CD14-positive monocyte (primary cell): ENCODE measurements at regions not wholly inside any gene's neighbourhood (a gene's known extent, or its start where the extent isn't known, plus 50 kb on each side); places are given as distances from the start of the nearest gene placed in this dataset.

ENCODE experiments used
- DNase-seq, 3 donors: peaks; one replicate each; pipeline ENCODE4 v3.0.0-alpha.2; 2011 to 2022
- H2AFZ ChIP-seq: 2 replicates; pipeline ENCODE4 v1.6.0; 2012; ENCODE audit warnings: mild to moderate bottlenecking, low read depth, low read length, inconsistent platforms; ENCODE audit not compliant: insufficient read depth, poor library complexity, severe bottlenecking
- H3K27ac ChIP-seq, 2 donors: 1 replicate in 1 of 2; 2 replicates in 1 of 2; pipeline ENCODE4 v1.5.1; 2012 to 2013; ENCODE audit warnings: low read length in 2 of 2, control low read depth in 1 of 2, inconsistent platforms in 1 of 2, low read depth in 1 of 2, mild to moderate bottlenecking in 1 of 2
- H3K27me3 ChIP-seq, 2 donors: one replicate each; pipeline versions ENCODE4 v1.6.0 to v1.6.1; 2011 to 2013; ENCODE audit warnings: low read length in 2 of 2; ENCODE audit not compliant: control insufficient read depth in 2 of 2, insufficient read depth in 2 of 2
- H3K36me3 ChIP-seq, 2 donors: replicated peaks in 1 of 2; 1 replicate in 1 of 2; 2 replicates in 1 of 2; pipeline versions ENCODE4 v1.5.1 to v1.6.1; 2012 to 2013; ENCODE audit warnings: low read length in 2 of 2, control low read depth in 1 of 2, inconsistent platforms in 1 of 2, mild to moderate bottlenecking in 1 of 2; ENCODE audit not compliant: insufficient read depth in 2 of 2, control insufficient read depth in 1 of 2
- H3K4me1 ChIP-seq, 2 donors: 1 replicate in 1 of 2; 2 replicates in 1 of 2; pipeline versions ENCODE4 v1.5.1 to v1.6.1; 2012 to 2013; ENCODE audit warnings: low read length in 2 of 2, control low read depth in 1 of 2, inconsistent platforms in 1 of 2, mild to moderate bottlenecking in 1 of 2, moderate library complexity in 1 of 2; ENCODE audit not compliant: insufficient read depth in 2 of 2, control insufficient read depth in 1 of 2
- H3K4me2 ChIP-seq: replicated peaks from 2 replicates; pipeline ENCODE3; 2012; ENCODE audit warnings: low read length, moderate library complexity, mild to moderate bottlenecking; ENCODE audit not compliant: poor library complexity, severe bottlenecking; ENCODE audit errors: extremely low read depth
- H3K4me3 ChIP-seq, 3 experiments: fragments of 200-600 bp in 1 of 3; sonication (generic) in 1 of 3; replicated peaks in 1 of 3; 1 replicate in 2 of 3; 2 replicates in 1 of 3; pipeline ENCODE4 v1.5.1; 2011 to 2013; ENCODE audit warnings: low read length in 3 of 3, mild to moderate bottlenecking in 3 of 3, control low read depth in 2 of 3, low read depth in 2 of 3, inconsistent platforms in 1 of 3, moderate library complexity in 1 of 3
- H3K79me2 ChIP-seq: 2 replicates; pipeline ENCODE4 v1.6.0; 2012; ENCODE audit warnings: mild to moderate bottlenecking, control low read depth, inconsistent platforms, low read length, moderate library complexity; ENCODE audit not compliant: insufficient read depth
- H3K9ac ChIP-seq: 2 replicates; pipeline ENCODE4 v1.6.0; 2017; ENCODE audit warnings: low read length, mild to moderate bottlenecking; ENCODE audit not compliant: insufficient read depth, poor library complexity, severe bottlenecking
- H3K9me3 ChIP-seq, 2 donors: replicated peaks in 1 of 2; 1 replicate in 1 of 2; 2 replicates in 1 of 2; pipeline versions ENCODE4 v1.5.1 to v1.6.1; 2012 to 2013; ENCODE audit warnings: low read length in 2 of 2, control low read depth in 1 of 2; ENCODE audit not compliant: control insufficient read depth in 1 of 2, insufficient read depth in 1 of 2
- H4K20me1 ChIP-seq: 2 replicates; pipeline ENCODE4 v1.6.0; 2012; ENCODE audit warnings: mild to moderate bottlenecking, low read length, control low read depth, moderate library complexity; ENCODE audit not compliant: insufficient read depth
- H3K27ac Mint-ChIP-seq, 7 donors: one replicate each; pipeline ENCODE4 v1.8.0; 2020; ENCODE audit warnings: mild to moderate bottlenecking in 7 of 7, mixed read lengths in 7 of 7, moderate library complexity in 6 of 7, inconsistent platforms in 2 of 7
- H3K27me3 Mint-ChIP-seq, 3 donors: one replicate each; pipeline ENCODE4 v1.8.0; 2021 to 2022; ENCODE audit warnings: low read depth in 3 of 3, mild to moderate bottlenecking in 3 of 3, mixed read lengths in 3 of 3, moderate library complexity in 3 of 3, inconsistent platforms in 1 of 3
- H3K36me3 Mint-ChIP-seq, 2 donors: one replicate each; pipeline ENCODE4 v1.8.0; 2020; ENCODE audit warnings: mixed read lengths in 2 of 2, inconsistent platforms in 1 of 2, mild to moderate bottlenecking in 1 of 2
- H3K4me1 Mint-ChIP-seq: one replicate; pipeline ENCODE4 v1.8.0; 2020; ENCODE audit warnings: mild to moderate bottlenecking, mixed read lengths
- H3K4me3 Mint-ChIP-seq, 2 donors: one replicate each; pipeline ENCODE4 v1.8.0; 2020; ENCODE audit warnings: mild to moderate bottlenecking in 2 of 2, mixed read lengths in 2 of 2, moderate library complexity in 1 of 2
- H3K9me3 Mint-ChIP-seq, 7 donors: one replicate each; pipeline ENCODE4 v1.8.0; 2020 to 2022; ENCODE audit warnings: mixed read lengths in 7 of 7, mild to moderate bottlenecking in 6 of 7, moderate library complexity in 6 of 7, inconsistent platforms in 2 of 7
- WGBS: methylation state at CpG from one replicate; pipeline ENCODE4 v1.1.5; 2013; ENCODE audit warnings: missing lambda C conversion rate; ENCODE audit not compliant: insufficient coverage; 5-methylcytosine and 5-hydroxymethylcytosine counted together
- intact Hi-C, 2 donors: fragments of 100-400 bp; cut with micrococcal nuclease; formaldehyde crosslinking; loops; one replicate each; pipeline versions ENCODE4 v1.15.0 to v1.15.1; 2023
- TF ChIP-seq, protein P1 (sequence below): fragments of 200-600 bp; IDR thresholded peaks from one replicate; pipeline ENCODE4 v1.8.0; 2022; ENCODE audit warnings: antibody characterized with exemption, mild to moderate bottlenecking

DNA sequence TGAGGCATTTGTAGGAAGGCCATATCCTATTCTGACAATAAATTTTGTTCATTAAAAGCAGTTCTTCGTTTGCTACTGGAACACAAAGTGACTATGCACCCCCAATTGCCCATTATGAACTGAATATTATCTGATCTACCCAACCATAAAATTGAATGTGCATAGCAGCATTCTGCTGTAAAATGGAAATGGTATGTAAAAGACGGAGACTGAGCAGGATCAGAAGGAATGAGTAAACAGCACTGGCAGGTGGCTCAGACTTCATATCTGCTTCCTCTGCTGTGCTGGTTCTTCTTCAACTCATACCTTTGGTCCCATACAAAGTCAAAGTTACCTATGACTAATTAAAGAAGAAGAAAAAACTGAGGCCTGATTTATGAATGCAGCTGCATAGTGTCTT lies 339.5 kb downstream of the PLA2G4A start:
- Histone ChIP-seq H4K20me1 (no peaks in the 10 kb centered on the region), H3K9ac (no peak overlapping the region), H3K27ac (no peak overlapping the region), H3K27me3 (no peaks in the 10 kb centered on the region), H3K79me2 (no peaks in the 10 kb centered on the region), H3K4me1 (no peaks in the 10 kb centered on the region), H3K4me2 (no peak overlapping the region), H3K4me3 (no peak overlapping the region), H3K9me3 (peaks cover 16% of the 10 kb centered on the region in 2 donors), H3K36me3 (no peaks in the 10 kb centered on the region), H2AFZ (no peak overlapping the region)
- intact Hi-C loops = no loop called here
- Mint-ChIP-seq H3K27ac (no peak overlapping the region), H3K4me1 (no peaks in the 10 kb centered on the region), H3K36me3 (no peaks in the 10 kb centered on the region), H3K27me3 (no peaks in the 10 kb centered on the region), H3K4me3 (no peak overlapping the region), H3K9me3 (peaks cover 3 to 19% (median 9%) of the 10 kb centered on the region in 7 donors)
- TF ChIP-seq, protein P1, sequence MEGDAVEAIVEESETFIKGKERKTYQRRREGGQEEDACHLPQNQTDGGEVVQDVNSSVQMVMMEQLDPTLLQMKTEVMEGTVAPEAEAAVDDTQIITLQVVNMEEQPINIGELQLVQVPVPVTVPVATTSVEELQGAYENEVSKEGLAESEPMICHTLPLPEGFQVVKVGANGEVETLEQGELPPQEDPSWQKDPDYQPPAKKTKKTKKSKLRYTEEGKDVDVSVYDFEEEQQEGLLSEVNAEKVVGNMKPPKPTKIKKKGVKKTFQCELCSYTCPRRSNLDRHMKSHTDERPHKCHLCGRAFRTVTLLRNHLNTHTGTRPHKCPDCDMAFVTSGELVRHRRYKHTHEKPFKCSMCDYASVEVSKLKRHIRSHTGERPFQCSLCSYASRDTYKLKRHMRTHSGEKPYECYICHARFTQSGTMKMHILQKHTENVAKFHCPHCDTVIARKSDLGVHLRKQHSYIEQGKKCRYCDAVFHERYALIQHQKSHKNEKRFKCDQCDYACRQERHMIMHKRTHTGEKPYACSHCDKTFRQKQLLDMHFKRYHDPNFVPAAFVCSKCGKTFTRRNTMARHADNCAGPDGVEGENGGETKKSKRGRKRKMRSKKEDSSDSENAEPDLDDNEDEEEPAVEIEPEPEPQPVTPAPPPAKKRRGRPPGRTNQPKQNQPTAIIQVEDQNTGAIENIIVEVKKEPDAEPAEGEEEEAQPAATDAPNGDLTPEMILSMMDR = no peak
- WGBS = no CpG with 5 or more reads among the region's 2 CpGs
- DNase-seq = no peak

DNA sequence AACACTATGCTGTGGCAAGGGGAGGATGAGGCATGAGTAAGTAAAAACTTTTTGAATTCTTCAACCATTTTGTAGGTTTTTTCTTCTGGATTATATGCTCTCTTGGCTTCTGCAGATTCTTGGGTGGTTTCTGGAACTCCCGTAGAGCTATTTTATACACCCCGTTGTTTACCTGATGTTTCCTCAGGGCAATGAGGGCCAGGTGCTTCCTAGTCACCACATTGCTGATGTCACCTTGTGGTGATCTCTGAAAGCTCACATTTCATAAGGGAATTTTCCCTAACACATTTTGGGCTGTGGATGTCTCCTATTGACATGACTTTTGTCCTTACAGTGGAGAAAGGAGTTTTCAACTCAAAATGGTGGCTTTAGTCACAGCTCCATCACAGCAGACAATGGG lies 356.6 kb downstream of the PLA2G4A start:
- H3K4me1 ChIP-seq = no peaks in the 10 kb centered on the region

More for the DNA sequence above, 356.6 kb downstream of the PLA2G4A start:
- H3K27ac ChIP-seq = no peak overlapping the region
- intact Hi-C loops = no loop called here
- Mint-ChIP-seq H3K36me3 (no peaks in the 10 kb centered on the region), H3K4me1 (no peaks in the 10 kb centered on the region), H3K4me3 (no peak overlapping the region), H3K27me3 (no peaks in the 10 kb centered on the region), H3K9me3 (peaks cover 0 to 17% (median 8%) of the 10 kb centered on the region in 7 donors), H3K27ac (no peak overlapping the region)
- TF ChIP-seq, protein P1 = no peak
- H3K27me3 ChIP-seq = no peaks in the 10 kb centered on the region
- H2AFZ ChIP-seq = no peak overlapping the region
- no peaks in the 10 kb centered on the region for H3K36me3 ChIP-seq
- WGBS = no CpG with 5 or more reads among the region's 2 CpGs
- H3K79me2 ChIP-seq = no peaks in the 10 kb centered on the region
- H3K4me3 ChIP-seq = no peak overlapping the region
- no peaks in the 10 kb centered on the region for H4K20me1 ChIP-seq
- DNase-seq = no peak
- peaks cover 0 to 12% of the 10 kb centered on the region in 2 donors for H3K9me3 ChIP-seq
- H3K9ac ChIP-seq = no peak overlapping the region
- no peak overlapping the region for H3K4me2 ChIP-seq
